ENCODE measurements at regions not wholly inside any gene's neighbourhood (a gene's known extent, or its start where the extent isn't known, plus 50 kb on each side); places are given as distances from the start of the nearest gene placed in this dataset.

GRCh38 chr19:30153326-30154210 is 211.5 kb downstream of the URI1 start:
- no peak for DNase-seq (ENCODE audit: low read depth)

GRCh38 chr19:30154410-30154809 is 212.4 kb downstream of the URI1 start:
- DNase-seq (ENCODE audit: low read depth) = no peak

- DNase-seq (ENCODE audit: low read depth) = no peak
These were observed 213.6 kb downstream of the URI1 start for GRCh38 chr19:30155381-30156200.

GRCh38 chr19:30156646-30157045 is 214.6 kb downstream of the URI1 start:
- DNase-seq (ENCODE audit: low read depth) = no peak

DNA sequence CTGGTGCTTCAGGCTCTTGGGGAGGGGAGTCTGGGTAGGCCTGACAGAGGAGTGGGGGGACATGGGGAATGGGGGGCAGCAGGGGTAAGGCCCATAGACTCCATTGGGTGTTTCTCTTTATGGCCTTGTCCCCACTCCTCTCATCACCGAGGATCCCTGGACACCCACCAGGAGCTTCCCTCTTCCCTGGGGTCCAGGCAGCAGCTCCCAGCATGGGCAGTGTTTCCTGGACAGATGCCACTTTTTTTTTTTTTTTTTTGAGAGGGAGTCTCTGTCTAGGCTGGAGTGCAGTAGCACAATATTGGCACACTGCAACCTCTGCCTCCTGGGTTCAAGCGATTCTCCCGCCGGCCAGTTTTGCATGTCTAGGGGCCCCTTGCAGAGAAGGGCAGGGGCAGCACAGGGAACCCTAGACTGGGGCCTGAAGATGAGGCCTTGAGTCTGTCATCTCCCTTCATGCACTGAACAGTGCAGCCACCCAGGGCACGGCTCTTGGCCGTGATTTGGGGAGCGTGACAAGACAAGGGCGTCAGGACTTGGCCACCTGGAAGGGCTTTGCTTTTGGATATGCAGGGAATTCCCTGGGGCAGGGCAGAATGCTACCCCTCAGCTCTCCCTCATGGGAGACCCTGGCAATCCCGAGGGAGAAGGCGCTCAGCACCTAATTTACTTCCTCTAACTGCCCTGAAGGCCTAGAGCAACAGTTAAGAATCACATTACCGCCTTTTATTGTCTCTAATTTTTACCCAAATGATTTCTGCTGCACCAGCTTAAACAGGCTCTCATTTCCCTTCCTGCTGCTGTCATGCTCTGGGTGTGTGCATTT is 213.9 kb upstream of the ZNF536 start:
- no peak for DNase-seq (ENCODE audit: low read depth)

DNA sequence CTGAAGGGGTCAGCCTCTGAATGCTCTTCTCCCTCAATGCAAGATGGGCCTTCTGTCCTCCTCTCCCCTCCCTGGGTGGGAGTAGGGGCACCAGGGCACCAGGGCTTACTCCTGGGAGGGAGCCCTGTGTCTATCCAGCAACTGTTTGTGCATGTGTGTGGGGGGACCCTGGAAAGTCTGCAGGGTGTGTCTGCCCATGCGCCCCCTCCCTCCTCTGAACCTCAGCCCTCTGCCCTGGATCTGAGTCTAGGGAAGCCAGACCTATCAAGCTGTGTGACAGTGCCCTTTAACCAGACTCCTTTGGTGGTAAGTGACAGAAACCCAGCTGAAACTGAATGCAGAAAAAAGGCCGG is 213.3 kb upstream of the ZNF536 start:
- DNase-seq (ENCODE audit: low read depth) = no peak

- DNase-seq (ENCODE audit: low read depth) = no peak
These were observed 212.5 kb upstream of the ZNF536 start for GRCh38 chr19:30159636-30160035.

DNA sequence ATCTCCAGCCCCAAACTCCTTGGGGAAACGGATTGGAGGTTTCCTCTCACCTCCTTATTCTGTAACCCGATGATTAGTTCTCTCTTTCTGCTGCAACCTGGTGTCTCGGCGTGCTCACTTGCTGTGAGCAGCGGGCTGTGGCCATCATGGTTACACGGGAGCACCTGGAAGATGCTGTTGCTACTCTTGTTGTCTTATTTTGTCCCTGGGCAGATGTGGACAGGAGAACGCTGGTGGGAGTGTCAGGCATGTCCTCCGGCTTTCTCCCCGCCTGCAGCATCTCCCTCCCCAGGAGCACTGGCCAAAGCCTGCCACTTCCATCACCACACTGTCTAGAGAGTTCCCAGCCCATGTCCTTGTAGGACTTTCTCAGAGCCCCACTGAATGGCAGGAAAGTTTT is 211.8 kb upstream of the ZNF536 start:
- DNase-seq (ENCODE audit: low read depth) = no peak

GRCh38 chr19:30161021-30161655 is 211.0 kb upstream of the ZNF536 start:
- DNase-seq (ENCODE audit: low read depth) = no peak

- no peak for DNase-seq (ENCODE audit: low read depth)
These were observed 210.4 kb upstream of the ZNF536 start for GRCh38 chr19:30161770-30162169.

DNA sequence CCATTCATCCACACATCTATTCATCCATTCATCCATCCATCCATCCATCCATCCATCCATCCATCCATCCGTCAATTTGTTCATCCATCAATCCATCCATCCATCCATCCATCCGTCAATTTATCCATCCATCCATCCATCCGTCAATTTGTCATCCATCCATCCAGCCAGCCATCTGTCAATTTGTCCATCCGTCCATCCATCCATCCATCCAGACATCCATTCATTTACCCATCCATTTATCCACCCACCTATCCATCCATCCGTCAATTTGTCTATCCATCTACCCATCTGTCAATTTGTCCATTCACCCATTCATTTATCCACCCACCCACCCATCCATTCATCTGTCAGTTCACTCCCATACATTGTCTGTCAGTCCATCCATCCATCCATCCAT is 209.5 kb upstream of the ZNF536 start:
- DNase-seq (ENCODE audit: low read depth) = no peak

GRCh38 chr19:30163663-30164062 is 208.5 kb upstream of the ZNF536 start:
- no peak for DNase-seq (ENCODE audit: low read depth)

DNA sequence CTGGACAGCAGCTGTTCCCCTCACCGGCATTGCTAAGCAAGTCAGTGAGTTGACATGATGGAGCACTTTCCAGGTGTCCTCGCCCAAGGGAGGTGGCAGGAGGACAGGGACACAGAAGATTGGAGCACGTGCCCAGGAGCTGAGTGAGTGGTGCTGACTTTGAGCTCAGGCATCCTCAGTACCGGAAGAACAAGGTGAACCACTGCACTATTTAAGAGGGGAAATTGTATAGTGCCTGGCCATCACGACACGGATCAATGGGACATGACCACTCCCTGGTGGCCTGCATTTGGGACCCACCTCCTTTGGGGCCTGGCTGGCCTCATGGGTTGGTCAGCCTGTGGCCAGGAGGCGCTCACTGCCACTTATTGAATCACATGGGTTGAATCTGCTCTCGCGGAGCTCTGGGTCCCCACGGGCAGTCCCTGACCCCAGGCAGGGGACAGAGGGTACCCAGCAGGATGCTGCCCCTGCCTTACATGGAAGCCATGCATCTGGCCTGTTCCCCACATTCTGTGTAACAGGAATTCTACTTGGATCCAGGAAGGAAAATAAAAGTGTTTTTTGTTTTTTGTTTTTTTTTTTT is 206.9 kb upstream of the ZNF536 start:
- DNase-seq (ENCODE audit: low read depth) = no peak

GRCh38 chr19:30167206-30167868 is 204.8 kb upstream of the ZNF536 start:
- DNase-seq (ENCODE audit: low read depth) = no peak

- no peak for DNase-seq (ENCODE audit: low read depth)
These were observed 204.1 kb upstream of the ZNF536 start for GRCh38 chr19:30167976-30168635.

DNA sequence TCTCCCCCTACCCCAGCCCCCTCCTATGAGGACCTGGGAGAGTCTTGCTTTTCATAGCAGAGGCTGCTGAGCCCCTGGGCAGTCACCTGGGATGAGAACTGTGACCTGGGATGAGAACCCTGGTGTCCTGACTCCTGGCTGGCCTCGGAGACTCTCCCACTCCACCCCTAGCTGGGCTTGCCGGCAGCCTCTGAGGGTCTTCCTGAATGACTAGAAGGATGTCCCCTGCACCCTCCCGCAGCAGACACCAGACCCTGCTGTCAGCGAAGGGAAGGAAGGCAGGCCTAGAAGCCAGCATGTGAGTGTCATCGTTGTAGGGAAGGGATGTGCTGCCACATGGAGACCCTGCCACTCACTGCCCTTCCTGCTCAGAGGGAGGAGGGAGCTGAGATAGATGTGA is 203.4 kb upstream of the ZNF536 start:
- DNase-seq (ENCODE audit: low read depth) = no peak

DNA sequence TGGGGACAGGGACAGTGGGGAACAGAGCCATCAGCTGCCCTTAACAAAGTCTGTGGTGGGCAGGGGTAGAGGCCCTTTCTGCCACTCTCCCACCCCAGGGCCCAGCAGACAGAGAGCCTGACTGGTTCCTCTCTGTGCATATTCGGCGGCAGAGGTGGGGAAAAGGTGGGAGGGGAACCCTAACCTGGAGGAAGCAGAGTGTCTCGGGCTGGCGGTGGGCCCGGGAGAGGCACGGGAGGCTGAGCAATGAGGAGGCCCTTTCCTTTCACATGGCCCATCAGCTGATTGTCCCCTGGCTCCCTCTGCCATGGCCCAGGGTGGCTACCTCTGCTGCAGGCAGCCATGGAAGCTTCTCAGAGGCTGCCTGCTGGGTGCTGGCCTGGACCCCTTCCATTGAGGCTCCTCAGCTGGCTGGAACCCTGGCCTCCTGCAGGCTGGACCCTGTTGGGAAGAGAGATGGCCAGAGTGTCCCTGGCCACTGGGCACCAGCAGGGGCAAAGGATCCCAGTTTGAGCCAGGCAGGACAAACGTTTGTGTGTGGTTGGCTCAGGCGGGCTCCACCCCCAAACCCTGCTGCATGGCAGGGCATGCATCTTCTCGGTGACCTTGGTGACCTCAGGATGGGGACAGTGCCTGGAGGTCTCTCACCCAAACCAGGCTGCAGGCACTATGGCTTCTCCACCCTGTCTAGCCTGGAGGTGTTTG is 202.8 kb upstream of the ZNF536 start:
- DNase-seq (ENCODE audit: low read depth) = no peak

DNA sequence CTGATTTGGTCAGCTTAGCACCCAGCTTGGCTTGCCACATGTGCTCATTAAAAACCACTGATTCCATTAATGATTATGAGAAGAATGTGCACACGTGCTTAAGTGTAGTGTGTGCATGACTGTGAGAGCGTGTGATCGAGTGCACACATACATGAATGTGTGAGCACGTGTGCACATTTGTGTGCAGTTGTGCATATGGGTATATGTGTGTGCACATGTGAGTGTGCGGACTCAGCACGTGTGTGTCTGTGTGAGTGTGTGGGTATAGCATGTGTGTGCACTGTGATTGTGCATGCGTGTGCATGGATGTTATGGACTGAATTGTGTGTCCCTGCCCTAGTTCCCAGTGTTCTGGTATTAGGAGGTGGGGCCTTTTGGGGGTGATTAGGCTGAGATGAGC is 202.1 kb upstream of the ZNF536 start:
- DNase-seq (ENCODE audit: low read depth) = no peak

- no peak for DNase-seq (ENCODE audit: low read depth)
These were observed 201.6 kb upstream of the ZNF536 start for GRCh38 chr19:30170495-30171137.

Data from activated T-cell treated with anti-CD3 and anti-CD28 coated beads for 24 hours (primary cell).